ENCODE measurements at regions not wholly inside any gene's neighbourhood (a gene's known extent, or its start where the extent isn't known, plus 50 kb on each side); places are given as distances from the start of the nearest gene placed in this dataset.

- in situ Hi-C loops (cut with HindIII; ENCODE audit: low sequenced_read_pairs) = loop anchor here (25.0 kb wide), 1 partner anchor 576 kb away; the partner anchor contains the start of gene ARL4A
These were observed 575.6 kb downstream of the ARL4A start for GRCh38 chr7:13262929-13263530.

- in situ Hi-C loops (cut with HindIII; ENCODE audit: low sequenced_read_pairs) = loop anchor here (25.0 kb wide), 1 partner anchor 578 kb away; the partner anchor contains the start of gene ARL4A
These were observed 577.8 kb downstream of the ARL4A start for GRCh38 chr7:13265271-13265670.

GRCh38 chr7:13274205-13274604, 586.8 kb downstream of the ARL4A start:
- in situ Hi-C loops (cut with HindIII; ENCODE audit: low sequenced_read_pairs) = loop anchor here (25.0 kb wide), 1 partner anchor 587 kb away; the partner anchor contains the start of gene ARL4A

- in situ Hi-C loops (cut with HindIII; ENCODE audit: low sequenced_read_pairs) = loop anchor here (25.0 kb wide), 1 partner anchor 1185 kb away; no protein-coding TSS in a partner anchor
These were observed 589.5 kb downstream of the ARL4A start for GRCh38 chr7:13276977-13277376.

GRCh38 chr7:13278020-13278419, 590.6 kb downstream of the ARL4A start:
- in situ Hi-C loops (cut with HindIII; ENCODE audit: low sequenced_read_pairs) = loop anchor here (25.0 kb wide), 1 partner anchor 1184 kb away; no protein-coding TSS in a partner anchor

- in situ Hi-C loops (cut with HindIII; ENCODE audit: low sequenced_read_pairs) = loop anchor here (25.0 kb wide), 1 partner anchor 1182 kb away; no protein-coding TSS in a partner anchor
These were observed 592.5 kb downstream of the ARL4A start for GRCh38 chr7:13279854-13280435.

GRCh38 chr7:13282377-13282980, 595.0 kb downstream of the ARL4A start:
- in situ Hi-C loops (cut with HindIII; ENCODE audit: low sequenced_read_pairs) = loop anchor here (25.0 kb wide), 1 partner anchor 1180 kb away; no protein-coding TSS in a partner anchor

GRCh38 chr7:13286916-13287315, 599.5 kb downstream of the ARL4A start:
- in situ Hi-C loops (cut with HindIII; ENCODE audit: low sequenced_read_pairs) = loop anchor here (25.0 kb wide), 1 partner anchor 1175 kb away; no protein-coding TSS in a partner anchor

GRCh38 chr7:13288516-13288915, 601.1 kb downstream of the ARL4A start:
- in situ Hi-C loops (cut with HindIII; ENCODE audit: low sequenced_read_pairs) = loop anchor here (25.0 kb wide), 1 partner anchor 1174 kb away; no protein-coding TSS in a partner anchor

- in situ Hi-C loops (cut with HindIII; ENCODE audit: low sequenced_read_pairs) = loop anchor here (25.0 kb wide), 1 partner anchor 1171 kb away; no protein-coding TSS in a partner anchor
These were observed 603.5 kb downstream of the ARL4A start for GRCh38 chr7:13290975-13291374.

GRCh38 chr7:13293264-13294002, 606.0 kb downstream of the ARL4A start:
- in situ Hi-C loops (cut with HindIII; ENCODE audit: low sequenced_read_pairs) = loop anchor here (25.0 kb wide), 1 partner anchor 1169 kb away; no protein-coding TSS in a partner anchor

GRCh38 chr7:13307040-13307439, 619.6 kb downstream of the ARL4A start:
- in situ Hi-C loops (cut with HindIII; ENCODE audit: low sequenced_read_pairs) = no loop called here

GRCh38 chr7:13308423-13308822, 621.0 kb downstream of the ARL4A start:
- in situ Hi-C loops (cut with HindIII; ENCODE audit: low sequenced_read_pairs) = no loop called here

- in situ Hi-C loops (cut with HindIII; ENCODE audit: low sequenced_read_pairs) = no loop called here
These were observed 622.1 kb downstream of the ARL4A start for GRCh38 chr7:13309535-13309934.

GRCh38 chr7:13312307-13312706, 624.9 kb downstream of the ARL4A start:
- in situ Hi-C loops (cut with HindIII; ENCODE audit: low sequenced_read_pairs) = no loop called here

GRCh38 chr7:13320333-13320732, 632.9 kb downstream of the ARL4A start:
- in situ Hi-C loops (cut with HindIII; ENCODE audit: low sequenced_read_pairs) = no loop called here

GRCh38 chr7:13321316-13321715, 633.9 kb downstream of the ARL4A start:
- in situ Hi-C loops (cut with HindIII; ENCODE audit: low sequenced_read_pairs) = no loop called here

GRCh38 chr7:13322126-13322525, 634.7 kb downstream of the ARL4A start:
- in situ Hi-C loops (cut with HindIII; ENCODE audit: low sequenced_read_pairs) = no loop called here

GRCh38 chr7:13327669-13328068, 640.2 kb downstream of the ARL4A start:
- in situ Hi-C loops (cut with HindIII; ENCODE audit: low sequenced_read_pairs) = no loop called here

GRCh38 chr7:13333371-13333770, 645.9 kb downstream of the ARL4A start:
- in situ Hi-C loops (cut with HindIII; ENCODE audit: low sequenced_read_pairs) = no loop called here

GRCh38 chr7:13336227-13336626, 648.8 kb downstream of the ARL4A start:
- in situ Hi-C loops (cut with HindIII; ENCODE audit: low sequenced_read_pairs) = no loop called here
